ENCODE measurements at regions not wholly inside any gene's neighbourhood (a gene's known extent, or its start where the extent isn't known, plus 50 kb on each side); places are given as distances from the start of the nearest gene placed in this dataset.
"Not testable (repeated sequence)": the region's sequence is repeated elsewhere in the genome, so short reads cannot be mapped to it uniquely, and the experiment has no call there.

- DNase-seq = no peak
Measured at GRCh38 chr6:6923605-6924004, 184.2 kb upstream of the RREB1 start.

GRCh38 chr6:6924708-6925107 is 183.1 kb upstream of the RREB1 start:
- no peak for DNase-seq

- no peak for DNase-seq
Measured at GRCh38 chr6:6925391-6926164, 182.2 kb upstream of the RREB1 start.

GRCh38 chr6:6926856-6927255 is 180.9 kb upstream of the RREB1 start:
- DNase-seq = no peak

GRCh38 chr6:6927521-6928361 is 180.0 kb upstream of the RREB1 start:
- no peak for DNase-seq

GRCh38 chr6:6930223-6930880 is 177.4 kb upstream of the RREB1 start:
- DNase-seq = no peak

GRCh38 chr6:6931071-6932025 is 176.4 kb upstream of the RREB1 start:
- DNase-seq = no peak

GRCh38 chr6:6932341-6932740 is 175.4 kb upstream of the RREB1 start:
- no peak for DNase-seq

- no peak for DNase-seq
Measured at GRCh38 chr6:6932968-6933367, 174.8 kb upstream of the RREB1 start.

- DNase-seq = no peak
Measured at GRCh38 chr6:6940031-6941025, 167.4 kb upstream of the RREB1 start.

GRCh38 chr6:6941201-6941600 is 166.6 kb upstream of the RREB1 start:
- no peak for DNase-seq

- DNase-seq = no peak
Measured at GRCh38 chr6:6942091-6942490, 165.7 kb upstream of the RREB1 start.

- DNase-seq = peak; percentile 9
Measured at GRCh38 chr6:6942831-6943230, 164.9 kb upstream of the RREB1 start.

- DNase-seq = no peak
Measured at GRCh38 chr6:6943421-6943820, 164.3 kb upstream of the RREB1 start.

- DNase-seq = no peak
Measured at GRCh38 chr6:6946206-6947155, 161.3 kb upstream of the RREB1 start.

- DNase-seq = no peak
Measured at GRCh38 chr6:6950373-6951145, 157.2 kb upstream of the RREB1 start.

- DNase-seq = no peak
Measured at GRCh38 chr6:6951355-6951754, 156.4 kb upstream of the RREB1 start.

- DNase-seq = no peak
Measured at GRCh38 chr6:6952484-6952883, 155.3 kb upstream of the RREB1 start.

- DNase-seq = not testable (repeated sequence)
Measured at GRCh38 chr6:6952927-6953326, 154.8 kb upstream of the RREB1 start.
